GM12878 (cell line): ENCODE measurements at regions not wholly inside any gene's neighbourhood (a gene's known extent, or its start where the extent isn't known, plus 50 kb on each side); places are given as distances from the start of the nearest gene placed in this dataset.

Experiments
- ATAC-seq: fragments of 200-7000 bp; cut with Tn5 transposase; 3 replicates; pipeline ENCODE4 v1.9.1; 2020; ENCODE audit warnings: mild to moderate bottlenecking, moderate library complexity
- BruUV-seq: library from RNA; stranded (reverse); fragments of 400-500 nt; replicated peaks from 2 replicates; lab custom pipeline; 2021; lab: Mats Ljungman, UMichigan
- CTCF ChIA-PET: fragments of 300-600 bp; sonication (Branson Sonifier 250); formaldehyde crosslinking; extraction: SDS; loops from one replicate; lab custom pipeline; 2021; ENCODE audit warnings: inconsistent platforms; lab: Yijun Ruan, JAX
- POLR2A ChIA-PET: fragments of 350-600 bp; formaldehyde crosslinking; extraction: SDS; loops from one replicate; lab custom pipeline; 2021; ENCODE audit warnings: inconsistent platforms; lab: Charles Lee
- RAD21 ChIA-PET: fragments of 300-600 bp; sonication (Branson Sonifier 250); formaldehyde crosslinking; loops from one replicate; lab custom pipeline; 2023; ENCODE audit warnings: antibody characterized with exemption; ENCODE audit not compliant: unreplicated experiment; lab: Charles Lee
- SMC1A ChIA-PET: fragments of 300-600 bp; sonication (Branson Sonifier 250); formaldehyde crosslinking; loops from one replicate; lab custom pipeline; 2023; ENCODE audit not compliant: unreplicated experiment, uncharacterized antibody; lab: Charles Lee
- DNase-seq: peaks from one replicate; pipeline ENCODE4 v3.0.0-alpha.2; 2011; ENCODE audit warnings: low read depth, low spot score
- FAIRE-seq: peaks from 3 replicates; lab custom pipeline; 2011; peaks lifted over from hg19 to GRCh38; lab: Jason Lieb, UNC
- H2AFZ ChIP-seq: 2 replicates; pipeline ENCODE4 v1.6.0; 2011; ENCODE audit warnings: low read depth, low read length, control low read depth; ENCODE audit not compliant: control insufficient read depth
- H3K27ac ChIP-seq: 2 replicates; pipeline ENCODE4 v1.5.1; 2011; ENCODE audit warnings: control low read depth; ENCODE audit not compliant: control insufficient read depth, insufficient read depth
- H3K27me3 ChIP-seq, 2 experiments: replicated peaks in 1 of 2; 2 replicates each; pipeline versions ENCODE4 v1.6.0 to v1.6.1; 2011; ENCODE audit warnings: low read length in 1 of 2; ENCODE audit not compliant: control insufficient read depth in 2 of 2, insufficient read depth in 2 of 2
- H3K36me3 ChIP-seq, 2 experiments: 2 replicates each; pipeline ENCODE4 v1.5.1; 2011; ENCODE audit warnings: low read length in 1 of 2; ENCODE audit not compliant: control insufficient read depth in 2 of 2, insufficient read depth in 2 of 2
- H3K4me1 ChIP-seq: 2 replicates; pipeline ENCODE4 v1.6.1; 2011; ENCODE audit warnings: mild to moderate bottlenecking, low read length, moderate library complexity, mixed read lengths; ENCODE audit not compliant: control insufficient read depth, insufficient read depth
- H3K4me2 ChIP-seq: 2 replicates; pipeline ENCODE4 v1.6.0; 2011; ENCODE audit warnings: control low read depth; ENCODE audit not compliant: control insufficient read depth, insufficient read depth
- H3K4me3 ChIP-seq: fragments of 200-600 bp; sonication (generic); 2 replicates; pipeline ENCODE4 v1.5.1; 2016
- H3K79me2 ChIP-seq: 2 replicates; pipeline ENCODE4 v1.6.0; 2011; ENCODE audit warnings: low read length; ENCODE audit not compliant: control insufficient read depth, insufficient read depth
- H3K9ac ChIP-seq: 2 replicates; pipeline ENCODE4 v1.8.0; 2011; ENCODE audit warnings: low read length, control low read depth, mixed read lengths; ENCODE audit not compliant: control insufficient read depth, insufficient read depth
- H3K9me3 ChIP-seq: replicated peaks from 3 replicates; pipeline ENCODE4 v1.5.1; 2011; ENCODE audit warnings: mild to moderate bottlenecking, low read length; ENCODE audit not compliant: control insufficient read depth, insufficient read depth
- H4K20me1 ChIP-seq: 2 replicates; pipeline ENCODE4 v1.6.0; 2011; ENCODE audit not compliant: control insufficient read depth, insufficient read depth
- CHD1 ChIP-seq: IDR thresholded peaks from 2 replicates; pipeline ENCODE4 v1.6.1; 2012; ENCODE audit warnings: low read depth, low read length, improper control_type of control experiment
- FOXK2 ChIP-seq: fragments of 450-650 bp; IDR thresholded peaks from 2 replicates; pipeline ENCODE4 v1.6.1; 2017; ENCODE audit warnings: mild to moderate bottlenecking, moderate library complexity
- GATAD2B ChIP-seq: fragments of 450-650 bp; conservative IDR thresholded peaks from 2 replicates; pipeline ENCODE4 v1.6.1; 2017; ENCODE audit warnings: low read depth, mild to moderate bottlenecking, moderate library complexity
- HDAC6 ChIP-seq: fragments of 200-600 bp; sonication (generic); IDR thresholded peaks from one replicate; pipeline ENCODE4 v1.8.0; 2017; ENCODE audit warnings: antibody characterized with exemption; ENCODE audit not compliant: unreplicated experiment
- IKZF1 ChIP-seq: fragments of 450-650 bp; conservative IDR thresholded peaks from 2 replicates; pipeline ENCODE4 v1.6.1; 2017; ENCODE audit warnings: antibody characterized with exemption, mild to moderate bottlenecking
- KAT2A ChIP-seq: conservative IDR thresholded peaks from 2 replicates; pipeline ENCODE4 v1.6.1; 2011; ENCODE audit warnings: low read depth, low read length; ENCODE audit not compliant: control insufficient read depth
- MYC ChIP-seq: IDR thresholded peaks from 2 replicates; pipeline ENCODE4 v1.6.1; 2011; ENCODE audit warnings: mild to moderate bottlenecking, low read length, moderate library complexity, inconsistent platforms; ENCODE audit not compliant: insufficient read depth, insufficient replicate concordance, insufficient read length, severe bottlenecking
- NFIC ChIP-seq: IDR thresholded peaks from 2 replicates; pipeline ENCODE4 v1.6.1; 2012; ENCODE audit warnings: low read depth, mild to moderate bottlenecking, inconsistent platforms, low read length, moderate library complexity
- POLR2AphosphoS2 ChIP-seq: IDR thresholded peaks from 2 replicates; pipeline ENCODE4 v1.6.1; 2011; ENCODE audit warnings: low read depth, mild to moderate bottlenecking, low read length, improper control_type of control experiment, moderate library complexity
- POLR2AphosphoS5 ChIP-seq: IDR thresholded peaks from 2 replicates; pipeline ENCODE4 v1.6.1; 2011; ENCODE audit warnings: mild to moderate bottlenecking, low read length, inconsistent platforms
- ZNF24 ChIP-seq: fragments of 450-650 bp; IDR thresholded peaks from 2 replicates; pipeline ENCODE4 v1.6.1; 2017; ENCODE audit warnings: antibody characterized with exemption, mild to moderate bottlenecking
- ZNF687 ChIP-seq: fragments of 450-650 bp; IDR thresholded peaks from 2 replicates; pipeline ENCODE4 v1.6.1; 2017; ENCODE audit warnings: mild to moderate bottlenecking, moderate library complexity
- WGBS: methylation state at CpG from one replicate; pipeline ENCODE4 v1.1.6; 2016; ENCODE audit warnings: low lambda C conversion rate; ENCODE audit not compliant: insufficient replicate concordance, insufficient coverage; ENCODE audit errors: missing lambda C conversion rate; 5-methylcytosine and 5-hydroxymethylcytosine counted together
- in situ Hi-C: fragments of 300-500 bp; cut with MboI; formaldehyde crosslinking; loops from 9 replicates; pipeline ENCODE4 v1.14.3; 2018; ENCODE audit warnings: mixed read lengths
- intact Hi-C: fragments of 100-400 bp; cut with micrococcal nuclease; formaldehyde crosslinking; loops from one replicate; pipeline ENCODE4 v1.14.2; 2022; ENCODE audit not compliant: unreplicated experiment
- TF ChIP-seq, protein P1 (sequence below): fragments of 150-350 bp; IDR thresholded peaks from 2 replicates; pipeline ENCODE4 v1.6.1; 2014; ENCODE audit warnings: mild to moderate bottlenecking, low read depth, low read length

DNA sequence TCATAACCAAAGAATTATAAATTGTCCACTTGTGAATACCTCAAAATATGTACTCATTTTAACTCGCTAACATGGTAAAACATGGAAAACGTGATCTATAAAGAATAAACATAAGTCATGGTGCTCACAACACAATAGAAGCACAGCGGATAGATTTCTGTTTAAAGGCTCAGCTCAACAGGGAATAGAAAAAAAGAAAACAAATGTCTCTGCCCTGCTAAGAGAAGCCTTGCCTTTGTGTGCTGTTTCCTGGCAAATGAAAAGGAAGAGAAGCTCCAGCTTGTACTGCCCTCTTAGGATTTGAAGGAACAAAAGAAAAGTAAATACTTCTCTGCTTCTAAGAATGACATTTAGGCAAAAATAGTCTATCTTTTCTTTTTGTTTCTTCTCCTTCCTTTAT, 121.0 kb upstream of the KRR1 start:
- ATAC-seq: no peak
- Histone ChIP-seq H2AFZ (no peak overlapping the region), H3K4me3 (no peak overlapping the region), H3K9ac (no peak overlapping the region), H3K9me3 (no peaks in the 10 kb centered on the region; the same call in 2 of the 3 replicates), H3K79me2 (no peaks in the 10 kb centered on the region), H4K20me1 (no peaks in the 10 kb centered on the region), H3K4me2 (no peak overlapping the region), H3K4me1 (no peaks in the 10 kb centered on the region; the same call in 1 of the 2 replicates), H3K27me3 (no peaks in the 10 kb centered on the region), H3K36me3 (no peaks in the 10 kb centered on the region), H3K27ac (no peak overlapping the region)
- CTCF ChIA-PET: no interaction called here
- DNase-seq: no peak
- SMC1A ChIA-PET: interaction anchor here (0.9 to 3.0 kb wide), 4 partner anchors 9 to 300 kb away, joined by 3 to 21 read pairs (median 4); no protein-coding TSS in a partner anchor
- BruUV-seq: no TSS peak
- RAD21 ChIA-PET: interaction anchor here (2.8 kb wide), 1 partner anchor 8 kb away, joined by 13 read pairs; no protein-coding TSS in a partner anchor
- in situ Hi-C loops: no loop called here
- intact Hi-C loops: no loop called here
- FAIRE-seq: no peak
- WGBS: 50% methylated on average over 3 of the region's 3 CpGs
- POLR2A ChIA-PET: no interaction called here
- no peak for TF ChIP-seq IKZF1
- TF ChIP-seq NFIC: no peak
- no peak for TF ChIP-seq GATAD2B
- TF ChIP-seq POLR2AphosphoS5: no peak
- no peak for TF ChIP-seq KAT2A
- TF ChIP-seq HDAC6: no peak

GRCh38 chr12:75631831-75632230, 120.4 kb upstream of the KRR1 start:
- H2AFZ ChIP-seq: no peak overlapping the region
- RAD21 ChIA-PET: interaction anchor here (2.8 kb wide), 1 partner anchor 9 kb away, joined by 13 read pairs; no protein-coding TSS in a partner anchor
- TF ChIP-seq, protein P1, sequence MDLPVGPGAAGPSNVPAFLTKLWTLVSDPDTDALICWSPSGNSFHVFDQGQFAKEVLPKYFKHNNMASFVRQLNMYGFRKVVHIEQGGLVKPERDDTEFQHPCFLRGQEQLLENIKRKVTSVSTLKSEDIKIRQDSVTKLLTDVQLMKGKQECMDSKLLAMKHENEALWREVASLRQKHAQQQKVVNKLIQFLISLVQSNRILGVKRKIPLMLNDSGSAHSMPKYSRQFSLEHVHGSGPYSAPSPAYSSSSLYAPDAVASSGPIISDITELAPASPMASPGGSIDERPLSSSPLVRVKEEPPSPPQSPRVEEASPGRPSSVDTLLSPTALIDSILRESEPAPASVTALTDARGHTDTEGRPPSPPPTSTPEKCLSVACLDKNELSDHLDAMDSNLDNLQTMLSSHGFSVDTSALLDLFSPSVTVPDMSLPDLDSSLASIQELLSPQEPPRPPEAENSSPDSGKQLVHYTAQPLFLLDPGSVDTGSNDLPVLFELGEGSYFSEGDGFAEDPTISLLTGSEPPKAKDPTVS: no peak
- TF ChIP-seq POLR2AphosphoS2 (no peak), ZNF687 (no peak), MYC (no peak), FOXK2 (no peak), CHD1 (no peak), ZNF24 (no peak)

More at GRCh38 chr12:75631831-75632230, 120.4 kb upstream of the KRR1 start:
- H3K27ac ChIP-seq: no peak overlapping the region
- ChIA-PET CTCF (interaction anchor here (1.3 kb wide), 1 partner anchor 9 kb away, joined by 4 read pairs; no protein-coding TSS in a partner anchor), SMC1A (interaction anchor here (1.0 to 3.0 kb wide), 5 partner anchors 10 to 401 kb away, joined by 3 to 21 read pairs (median 3); no protein-coding TSS in a partner anchor), POLR2A (no interaction called here)
- no peaks in the 10 kb centered on the region for H3K79me2 ChIP-seq
- ATAC-seq (no peak), DNase-seq (no peak), FAIRE-seq (no peak)
- H3K4me1 ChIP-seq: no peaks in the 10 kb centered on the region; the same call in 1 of the 2 replicates
- WGBS: 69% methylated on average over 5 of the region's 5 CpGs
- H4K20me1 ChIP-seq: no peaks in the 10 kb centered on the region
- no TSS peak for BruUV-seq
- no peak overlapping the region for H3K4me3 ChIP-seq
- H3K36me3 ChIP-seq: no peaks in the 10 kb centered on the region
- in situ Hi-C loops: no loop called here
- H3K4me2 ChIP-seq: no peak overlapping the region
- no peaks in the 10 kb centered on the region for H3K27me3 ChIP-seq
- no peaks in the 10 kb centered on the region; the same call in 2 of the 3 replicates for H3K9me3 ChIP-seq
- intact Hi-C loops: no loop called here
- H3K9ac ChIP-seq: no peak overlapping the region
